ENCODE measurements at regions not wholly inside any gene's neighbourhood (a gene's known extent, or its start where the extent isn't known, plus 50 kb on each side); places are given as distances from the start of the nearest gene placed in this dataset.

GRCh38 chrX:131778269-131779218 lies 234.7 kb downstream of the OR13H1 start:
- no peak for DNase-seq (ENCODE audit: low read depth)

GRCh38 chrX:131779306-131779705 lies 235.4 kb downstream of the OR13H1 start:
- DNase-seq (ENCODE audit: low read depth) = no peak

GRCh38 chrX:131779741-131780140 lies 235.9 kb downstream of the OR13H1 start:
- DNase-seq (ENCODE audit: low read depth) = no peak

GRCh38 chrX:131782646-131783045 lies 238.8 kb downstream of the OR13H1 start:
- peak; percentile 10 for DNase-seq (ENCODE audit: low read depth)

GRCh38 chrX:131783555-131784308 lies 239.4 kb upstream of the STK26 start:
- DNase-seq (ENCODE audit: low read depth) = no peak

GRCh38 chrX:131789664-131790063 lies 233.4 kb upstream of the STK26 start:
- no peak for DNase-seq (ENCODE audit: low read depth)

- no peak for DNase-seq (ENCODE audit: low read depth)
These were observed 231.3 kb upstream of the STK26 start for GRCh38 chrX:131791608-131792355.

GRCh38 chrX:131792356-131792749 lies 230.7 kb upstream of the STK26 start:
- DNase-seq (ENCODE audit: low read depth) = no peak

- no peak for DNase-seq (ENCODE audit: low read depth)
These were observed 230.2 kb upstream of the STK26 start for GRCh38 chrX:131792789-131793462.

GRCh38 chrX:131795442-131796229 lies 227.5 kb upstream of the STK26 start:
- DNase-seq (ENCODE audit: low read depth) = no peak

- DNase-seq (ENCODE audit: low read depth) = no peak
These were observed 222.0 kb upstream of the STK26 start for GRCh38 chrX:131801066-131801465.

- DNase-seq (ENCODE audit: low read depth) = no peak
These were observed 221.2 kb upstream of the STK26 start for GRCh38 chrX:131801911-131802310.

GRCh38 chrX:131802836-131803626 lies 220.1 kb upstream of the STK26 start:
- DNase-seq (ENCODE audit: low read depth) = no peak

- no peak for DNase-seq (ENCODE audit: low read depth)
These were observed 210.0 kb upstream of the STK26 start for GRCh38 chrX:131812847-131813825.

- DNase-seq (ENCODE audit: low read depth) = no peak
These were observed 206.5 kb upstream of the STK26 start for GRCh38 chrX:131816551-131817136.

GRCh38 chrX:131818297-131818936 lies 204.7 kb upstream of the STK26 start:
- no peak for DNase-seq (ENCODE audit: low read depth)

- no peak for DNase-seq (ENCODE audit: low read depth)
These were observed 201.0 kb upstream of the STK26 start for GRCh38 chrX:131821945-131822622.
